Umbilical cord (tissue), 1 donor: ENCODE measurements at regions not wholly inside any gene's neighbourhood (a gene's known extent, or its start where the extent isn't known, plus 50 kb on each side); places are given as distances from the start of the nearest gene placed in this dataset.

ENCODE experiments used
- DNase-seq: peaks from one replicate; pipeline ENCODE4 v3.0.0-alpha.2; 2015; ENCODE audit warnings: low spot score

GRCh38 chr16:64656471-64656870 lies 465.4 kb downstream of the CDH11 start:
- DNase-seq, result no peak

GRCh38 chr16:64654178-64654577 lies 467.7 kb downstream of the CDH11 start:
- DNase-seq, result no peak

- DNase-seq, result no peak
Measured at GRCh38 chr16:64648282-64648681, 473.6 kb downstream of the CDH11 start.

GRCh38 chr16:64641343-64641742 lies 480.5 kb downstream of the CDH11 start:
- no peak for DNase-seq

- no peak for DNase-seq
Measured at GRCh38 chr16:64638766-64639165, 483.1 kb downstream of the CDH11 start.

GRCh38 chr16:64629622-64630021 lies 492.2 kb downstream of the CDH11 start:
- no peak for DNase-seq

- no peak for DNase-seq
Measured at GRCh38 chr16:64627781-64628180, 494.1 kb downstream of the CDH11 start.

- DNase-seq, result no peak
Measured at GRCh38 chr16:64627288-64627687, 494.6 kb downstream of the CDH11 start.

GRCh38 chr16:64626776-64627175 lies 495.1 kb downstream of the CDH11 start:
- DNase-seq, result peak; percentile 11

GRCh38 chr16:64621616-64622015 lies 500.2 kb downstream of the CDH11 start:
- DNase-seq, result no peak

- DNase-seq, result peak; percentile 17
Measured at GRCh38 chr16:64617836-64618476, 503.9 kb downstream of the CDH11 start.

GRCh38 chr16:64615630-64616280 lies 506.1 kb downstream of the CDH11 start:
- DNase-seq, result peak; percentile 69

GRCh38 chr16:64596196-64596595 lies 525.7 kb downstream of the CDH11 start:
- peak; percentile 26 for DNase-seq

- peak; percentile 9 for DNase-seq
Measured at GRCh38 chr16:64590513-64590912, 531.4 kb downstream of the CDH11 start.

GRCh38 chr16:64589836-64590235 lies 532.0 kb downstream of the CDH11 start:
- peak; percentile 93 for DNase-seq

- DNase-seq, result peak; percentile 89
Measured at GRCh38 chr16:64586781-64587180, 535.1 kb downstream of the CDH11 start.

- DNase-seq, result no peak
Measured at GRCh38 chr16:64585367-64585766, 536.5 kb downstream of the CDH11 start.

- no peak for DNase-seq
Measured at GRCh38 chr16:64580558-64580957, 541.3 kb downstream of the CDH11 start.

- no peak for DNase-seq
Measured at GRCh38 chr16:64579712-64580111, 542.2 kb downstream of the CDH11 start.

- no peak for DNase-seq
Measured at GRCh38 chr16:64545768-64546167, 576.1 kb downstream of the CDH11 start.

GRCh38 chr16:64544859-64545258 lies 577.0 kb downstream of the CDH11 start:
- no peak for DNase-seq

GRCh38 chr16:64543441-64543840 lies 578.4 kb downstream of the CDH11 start:
- DNase-seq, result peak; percentile 82

- DNase-seq, result peak; percentile 43
Measured at GRCh38 chr16:64543031-64543430, 578.8 kb downstream of the CDH11 start.

GRCh38 chr16:64542152-64542551 lies 579.7 kb downstream of the CDH11 start:
- DNase-seq, result peak; percentile 56
